CD4-positive, alpha-beta T cell treated with Interleukin-17A for 1 hour (primary cell): ENCODE measurements at regions not wholly inside any gene's neighbourhood (a gene's known extent, or its start where the extent isn't known, plus 50 kb on each side); places are given as distances from the start of the nearest gene placed in this dataset.

ENCODE experiments used
- DNase-seq: peaks from one replicate; pipeline ENCODE4 v3.0.0-alpha.2; 2020

- DNase-seq: no peak
Measured at GRCh38 chr17:77507111-77507885, 366.5 kb downstream of the SEC14L1 start.

- no peak for DNase-seq
Measured at GRCh38 chr17:77508047-77508715, 367.4 kb downstream of the SEC14L1 start.

GRCh38 chr17:77509089-77509488, 368.3 kb downstream of the SEC14L1 start:
- DNase-seq: no peak

- DNase-seq: no peak
Measured at GRCh38 chr17:77509599-77509998, 368.8 kb downstream of the SEC14L1 start.

- no peak for DNase-seq
Measured at GRCh38 chr17:77510133-77510796, 369.5 kb downstream of the SEC14L1 start.

GRCh38 chr17:77511514-77512061, 370.8 kb downstream of the SEC14L1 start:
- no peak for DNase-seq

- no peak for DNase-seq
Measured at GRCh38 chr17:77512062-77512946, 371.5 kb downstream of the SEC14L1 start.

- DNase-seq: no peak
Measured at GRCh38 chr17:77513045-77513444, 372.3 kb downstream of the SEC14L1 start.

GRCh38 chr17:77515227-77515626, 374.5 kb downstream of the SEC14L1 start:
- no peak for DNase-seq

- no peak for DNase-seq
Measured at GRCh38 chr17:77516902-77517301, 376.1 kb downstream of the SEC14L1 start.

GRCh38 chr17:77521076-77521475, 380.3 kb downstream of the SEC14L1 start:
- DNase-seq: no peak

GRCh38 chr17:77523540-77523939, 382.8 kb downstream of the SEC14L1 start:
- DNase-seq: no peak

GRCh38 chr17:77526259-77526711, 385.5 kb downstream of the SEC14L1 start:
- DNase-seq: no peak

- DNase-seq: no peak
Measured at GRCh38 chr17:77526728-77527350, 386.1 kb downstream of the SEC14L1 start.

GRCh38 chr17:77527409-77527808, 386.6 kb downstream of the SEC14L1 start:
- DNase-seq: no peak

GRCh38 chr17:77527836-77528505, 387.2 kb downstream of the SEC14L1 start:
- DNase-seq: no peak

GRCh38 chr17:77528516-77529327, 388.0 kb downstream of the SEC14L1 start:
- DNase-seq: no peak

GRCh38 chr17:77529328-77529650, 388.5 kb downstream of the SEC14L1 start:
- DNase-seq: no peak

- DNase-seq: no peak
Measured at GRCh38 chr17:77530591-77530990, 389.8 kb downstream of the SEC14L1 start.

GRCh38 chr17:77531002-77531401, 390.2 kb downstream of the SEC14L1 start:
- no peak for DNase-seq

GRCh38 chr17:77531641-77532040, 390.9 kb downstream of the SEC14L1 start:
- DNase-seq: no peak
